Mesendoderm (in vitro differentiated cells): ENCODE measurements at regions not wholly inside any gene's neighbourhood (a gene's known extent, or its start where the extent isn't known, plus 50 kb on each side); places are given as distances from the start of the nearest gene placed in this dataset. TPM values are rescaled to one million over a fixed set of nuclear protein-coding genes. Genes with fewer than 3 reads are reported as not detected.

Experiments
- small RNA-seq: library from polyadenylated mRNA; stranded (forward); fragments of <200 nt; extraction: miRNeasy Mini kit (QIAGEN cat#:217004); gene quantifications from one replicate; pipeline ENCODE3, GENCODE V24; 2013; ENCODE audit not compliant: insufficient read depth

Small RNAs in the stretch of these regions (small RNA-seq; reads per million reads assigned to genes)
- not detected for gene RF00156
